B cell (primary cell): ENCODE measurements at regions not wholly inside any gene's neighbourhood (a gene's known extent, or its start where the extent isn't known, plus 50 kb on each side); places are given as distances from the start of the nearest gene placed in this dataset.

Experiments
- CTCF ChIP-seq: fragments of 200-600 bp; IDR thresholded peaks from one replicate; pipeline ENCODE4 v1.8.0; 2022; ENCODE audit warnings: antibody characterized with exemption, mild to moderate bottlenecking
- EZH2 ChIP-seq: IDR thresholded peaks from 2 replicates; pipeline ENCODE4 v1.6.1; 2012; ENCODE audit warnings: borderline replicate concordance, low read depth, mild to moderate bottlenecking, moderate library complexity, low read length; ENCODE audit not compliant: insufficient read depth, poor library complexity, severe bottlenecking

- TF ChIP-seq CTCF = no peak
- TF ChIP-seq EZH2 = no peak
Observed at GRCh38 chr19:20269461-20269860, 102.4 kb downstream of the ZNF486 start.
